Right cardiac atrium (tissue), 5 donors: ENCODE measurements at regions not wholly inside any gene's neighbourhood (a gene's known extent, or its start where the extent isn't known, plus 50 kb on each side); places are given as distances from the start of the nearest gene placed in this dataset.
"Not testable (repeated sequence)": the region's sequence is repeated elsewhere in the genome, so short reads cannot be mapped to it uniquely, and the experiment has no call there.

ENCODE experiments used
- ATAC-seq, 2 donors: fragments of 200-7000 bp; cut with Tn5 transposase; one replicate each; pipeline versions ENCODE4 v1.8.0 to v1.9.1; 2020; ENCODE audit warnings: moderate library complexity in 2 of 2, mild to moderate bottlenecking in 1 of 2
- DNase-seq, 3 donors: peaks; one replicate each; pipeline ENCODE4 v3.0.0-alpha.2; 2020
- H3K27ac ChIP-seq: one replicate; pipeline ENCODE4 v1.5.1; 2013; ENCODE audit warnings: mild to moderate bottlenecking, low read length, control low read depth, moderate library complexity
- H3K27me3 ChIP-seq: one replicate; pipeline ENCODE4 v1.6.1; 2013; ENCODE audit not compliant: control insufficient read depth, insufficient read depth
- H3K4me1 ChIP-seq: one replicate; pipeline ENCODE4 v1.6.1; 2013; ENCODE audit warnings: low read length; ENCODE audit not compliant: control insufficient read depth, insufficient read depth
- H3K4me3 ChIP-seq: one replicate; pipeline ENCODE4 v1.5.1; 2013; ENCODE audit warnings: low read length, control low read depth
- H3K9me3 ChIP-seq: one replicate; pipeline ENCODE4 v1.6.1; 2013; ENCODE audit warnings: low read length; ENCODE audit not compliant: control insufficient read depth
- WGBS: extraction: QIAGEN DNeasy Blood & Tissue Kit; methylation state at CpG from one replicate; pipeline ENCODE4 v1.1.7; 2013; 5-methylcytosine and 5-hydroxymethylcytosine counted together
- intact Hi-C, 4 donors: fragments of 100-400 bp; cut with DNase I; formaldehyde crosslinking; loops; one replicate each; pipeline versions ENCODE4 v1.11.0 to v1.14.0; 2022 to 2023
- donor health status: healthy with polysubstance abuse.
- donor health status: DM: no; HTN: yes; CAD: no.
- donor health status: DM: no; HTN: no; CAD: no.
- donor health status: DM: no; HTN: yes; CAD: no; lungs with severe emphysema.
- donor health status: DM: yes; HTN: yes; CAD: no.

- no peaks in the 10 kb centered on the region for H3K9me3 ChIP-seq
- DNase-seq (no peak), ATAC-seq (no peak)
- intact Hi-C loops: no loop called here
- H3K4me3 ChIP-seq: no peak overlapping the region
- H3K27me3 ChIP-seq: no peaks in the 10 kb centered on the region
- no peaks in the 10 kb centered on the region for H3K4me1 ChIP-seq
- WGBS: 59% methylated on average over 3 of the region's 3 CpGs
- H3K27ac ChIP-seq: no peak overlapping the region
Observed at GRCh38 chr10:64690194-64690593, 1169.0 kb downstream of the REEP3 start.

DNA sequence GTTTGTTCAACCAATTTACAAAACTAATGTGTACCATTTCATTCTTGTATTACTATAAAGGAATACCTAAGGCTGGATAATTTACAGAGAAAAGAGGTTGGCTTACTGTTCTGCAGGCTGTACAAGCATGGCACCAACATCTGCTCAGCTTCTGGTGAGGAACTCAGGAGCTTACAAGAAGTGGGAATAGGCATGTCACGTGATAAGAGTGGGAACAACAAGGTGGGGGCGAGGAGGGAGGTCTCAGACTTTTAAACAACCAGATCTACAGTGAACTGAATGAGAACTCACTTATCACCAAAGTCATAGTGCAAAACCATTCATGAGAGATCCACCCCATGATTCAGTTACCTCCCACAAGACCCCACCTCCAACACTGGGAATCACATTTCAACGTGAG, 1178.0 kb downstream of the REEP3 start:
- Histone ChIP-seq H3K9me3 (no peaks in the 10 kb centered on the region), H3K4me1 (no peaks in the 10 kb centered on the region), H3K27ac (no peak overlapping the region), H3K4me3 (no peak overlapping the region), H3K27me3 (no peaks in the 10 kb centered on the region)
- ATAC-seq (no peak), DNase-seq (no peak)
- WGBS: 61% methylated on average over 3 of the region's 3 CpGs
- intact Hi-C loops: no loop called here

DNA sequence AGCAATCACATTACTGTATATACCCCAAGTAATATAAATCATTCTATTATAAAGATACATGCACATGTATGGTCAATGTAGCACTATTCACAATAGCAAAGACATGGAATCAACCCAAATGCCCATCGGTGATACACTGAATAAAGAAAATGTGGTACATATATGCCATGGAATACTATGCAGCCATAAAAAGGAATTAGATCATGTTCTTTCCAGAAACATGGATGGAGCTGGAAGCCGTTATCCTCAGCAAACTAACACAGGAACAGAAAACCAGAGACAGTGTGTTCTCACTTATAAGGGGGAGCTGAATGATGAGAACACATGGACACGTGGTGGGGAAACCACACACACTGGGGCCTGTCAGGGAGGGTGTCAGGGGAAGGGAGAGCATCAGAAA, 1180.9 kb downstream of the REEP3 start:
- intact Hi-C loops: not testable (repeated sequence)

GRCh38 chr10:64708884-64709681, 1187.9 kb downstream of the REEP3 start:
- ATAC-seq (no peak), DNase-seq (no peak)
- 81% methylated on average over 3 of the region's 3 CpGs for WGBS
- Histone ChIP-seq H3K4me1 (no peaks in the 10 kb centered on the region), H3K27me3 (no peaks in the 10 kb centered on the region), H3K27ac (no peak overlapping the region), H3K4me3 (no peak overlapping the region), H3K9me3 (no peaks in the 10 kb centered on the region)
- intact Hi-C loops: no loop called here

More for the DNA sequence above, 1180.9 kb downstream of the REEP3 start:
- H3K9me3 ChIP-seq, H3K4me1 ChIP-seq, ATAC-seq, H3K4me3 ChIP-seq, DNase-seq, H3K27ac ChIP-seq, H3K27me3 ChIP-seq: not testable (repeated sequence)
- 56% methylated on average over 3 of the region's 3 CpGs for WGBS

- ATAC-seq (no peak), DNase-seq (no peak)
- intact Hi-C loops: no loop called here
- no peaks in the 10 kb centered on the region for H3K27me3 ChIP-seq
- no peaks in the 10 kb centered on the region for H3K4me1 ChIP-seq
- no peaks in the 10 kb centered on the region for H3K9me3 ChIP-seq
- H3K4me3 ChIP-seq: no peak overlapping the region
- H3K27ac ChIP-seq: no peak overlapping the region
Observed at GRCh38 chr10:64726466-64726865, 1205.3 kb downstream of the REEP3 start.

- Histone ChIP-seq H3K9me3 (no peaks in the 10 kb centered on the region), H3K4me1 (no peaks in the 10 kb centered on the region), H3K4me3 (no peak overlapping the region), H3K27me3 (no peaks in the 10 kb centered on the region), H3K27ac (no peak overlapping the region)
- DNase-seq (no peak), ATAC-seq (no peak)
- intact Hi-C loops: no loop called here
Observed at GRCh38 chr10:64731016-64731415, 1209.8 kb downstream of the REEP3 start.

- no peaks in the 10 kb centered on the region for H3K9me3 ChIP-seq
- no peaks in the 10 kb centered on the region for H3K4me1 ChIP-seq
- ATAC-seq: no peak
- H3K4me3 ChIP-seq: no peak overlapping the region
- intact Hi-C loops: no loop called here
- no peak overlapping the region for H3K27ac ChIP-seq
- DNase-seq: peak in 1 of 3 donors; percentile 43
- H3K27me3 ChIP-seq: no peaks in the 10 kb centered on the region
- 53% methylated on average over 8 of the region's 8 CpGs for WGBS
Observed at GRCh38 chr10:64732372-64732957, 1211.3 kb downstream of the REEP3 start.

DNA sequence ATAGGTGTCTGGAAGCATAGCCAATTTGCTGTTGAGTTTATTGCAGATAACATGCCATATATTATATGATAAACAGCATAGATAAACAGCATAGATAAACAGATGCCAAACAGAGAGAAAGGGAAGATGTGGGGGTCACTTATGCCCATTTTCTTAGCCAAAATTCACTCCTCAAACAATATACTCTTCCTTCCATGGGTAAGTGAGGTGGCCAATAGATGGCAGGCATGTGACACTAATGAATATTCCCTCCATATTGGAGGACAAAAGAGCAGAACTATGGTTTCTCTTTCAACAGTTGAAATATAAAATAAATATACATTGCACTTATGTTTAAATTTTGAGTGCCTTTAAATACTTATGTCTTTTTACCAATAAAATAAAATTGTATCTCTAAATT, 1212.8 kb downstream of the REEP3 start:
- no peak for ATAC-seq
- no peak overlapping the region for H3K4me3 ChIP-seq
- intact Hi-C loops: no loop called here
- H3K4me1 ChIP-seq: no peaks in the 10 kb centered on the region
- H3K9me3 ChIP-seq: no peaks in the 10 kb centered on the region
- no peak overlapping the region for H3K27ac ChIP-seq
- peak in 1 of 3 donors; percentile 10 for DNase-seq
- no peaks in the 10 kb centered on the region for H3K27me3 ChIP-seq

DNA sequence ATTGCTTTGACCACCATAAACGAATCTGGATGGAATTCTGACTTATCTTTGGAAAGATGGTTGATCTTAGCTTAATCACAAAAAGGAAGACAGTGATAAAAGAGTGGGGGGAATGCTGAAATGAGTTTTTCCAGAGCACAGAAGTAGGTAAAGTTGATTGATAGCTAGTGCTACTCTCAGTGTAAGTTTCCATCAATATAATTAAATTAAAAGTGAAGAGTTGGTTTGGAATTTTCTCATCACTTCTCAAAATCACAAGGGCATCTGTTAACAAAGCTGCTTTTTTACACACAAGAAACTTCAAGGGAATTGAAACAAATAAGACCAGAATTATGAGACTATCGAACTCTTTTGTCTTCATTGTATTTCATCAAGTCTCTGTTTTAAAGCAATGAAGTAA, 1217.3 kb downstream of the REEP3 start:
- DNase-seq (no peak), ATAC-seq (no peak)

DNA sequence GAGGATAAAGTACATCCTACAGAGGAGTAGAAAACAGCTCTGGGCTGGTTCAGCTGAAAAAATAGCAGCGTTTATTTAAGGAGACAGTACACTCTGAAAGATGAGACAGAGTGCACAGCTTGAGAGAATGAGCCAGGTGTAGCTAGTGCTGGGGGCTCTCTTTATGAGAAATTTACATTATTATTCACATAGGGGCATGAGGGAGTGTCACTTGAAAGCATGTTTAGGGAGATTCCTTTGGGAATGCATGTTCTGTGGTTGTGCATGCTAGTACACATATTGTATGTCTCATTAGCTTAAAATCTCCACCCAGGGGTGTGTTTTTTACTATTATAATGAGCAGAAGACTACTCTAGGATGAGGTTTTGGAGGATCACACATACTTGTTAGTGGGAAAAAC, 1224.4 kb downstream of the REEP3 start:
- intact Hi-C loops: no loop called here
- ATAC-seq (no peak), DNase-seq (no peak)
- no peaks in the 10 kb centered on the region for H3K27me3 ChIP-seq
- H3K4me1 ChIP-seq: no peaks in the 10 kb centered on the region
- no peak overlapping the region for H3K4me3 ChIP-seq
- no peak overlapping the region for H3K27ac ChIP-seq
- no peaks in the 10 kb centered on the region for H3K9me3 ChIP-seq
- 49% methylated on average over 1 of the region's 1 CpG for WGBS

More for the DNA sequence above, 1217.3 kb downstream of the REEP3 start:
- 48% methylated on average over 2 of the region's 2 CpGs for WGBS
- H3K27me3 ChIP-seq: no peaks in the 10 kb centered on the region
- no peak overlapping the region for H3K4me3 ChIP-seq
- no peak overlapping the region for H3K27ac ChIP-seq
- intact Hi-C loops: no loop called here
- no peaks in the 10 kb centered on the region for H3K9me3 ChIP-seq
- H3K4me1 ChIP-seq: no peaks in the 10 kb centered on the region

DNA sequence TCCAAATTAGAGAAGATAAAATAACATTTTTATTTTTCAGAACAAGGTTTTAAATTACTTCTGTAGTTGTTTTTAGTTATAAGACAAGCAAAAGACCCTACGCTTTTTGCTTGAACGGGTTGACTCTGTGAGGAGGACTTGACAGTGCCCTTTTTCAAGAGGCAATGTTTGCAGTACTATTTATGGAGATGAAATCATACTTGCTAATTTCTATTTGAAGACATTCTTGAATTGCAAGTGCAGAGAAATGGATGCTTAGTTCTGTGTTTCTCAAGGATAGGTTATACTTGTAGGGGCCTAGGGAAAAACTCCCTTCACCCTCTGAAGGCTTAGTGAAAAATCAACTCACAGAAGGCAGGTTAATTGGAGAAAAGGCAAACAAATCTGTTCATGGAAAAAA, 1229.5 kb downstream of the REEP3 start:
- no peak for DNase-seq
- Histone ChIP-seq H3K9me3 (no peaks in the 10 kb centered on the region), H3K27me3 (no peaks in the 10 kb centered on the region), H3K27ac (no peak overlapping the region), H3K4me3 (no peak overlapping the region), H3K4me1 (no peaks in the 10 kb centered on the region)
- WGBS: 67% methylated on average over 2 of the region's 2 CpGs
- intact Hi-C loops: no loop called here
- no peak for ATAC-seq
